ENCODE measurements at regions not wholly inside any gene's neighbourhood (a gene's known extent, or its start where the extent isn't known, plus 50 kb on each side); places are given as distances from the start of the nearest gene placed in this dataset.

GRCh38 chr6:147142684-147143245 is 61.5 kb upstream of the STXBP5 start:
- no peak for DNase-seq

GRCh38 chr6:147149092-147149491 is 55.1 kb upstream of the STXBP5 start:
- no peak for DNase-seq

- DNase-seq: no peak
Observed at GRCh38 chr6:147149826-147150225, 54.4 kb upstream of the STXBP5 start.

- no peak for DNase-seq
Observed at GRCh38 chr6:147150293-147150692, 53.9 kb upstream of the STXBP5 start.
